GM21447 (cell line): ENCODE measurements at regions not wholly inside any gene's neighbourhood (a gene's known extent, or its start where the extent isn't known, plus 50 kb on each side); places are given as distances from the start of the nearest gene placed in this dataset.
A peak's percentile ranks its signal among the peaks of the same experiment; 100 is the strongest.
"Not testable (repeated sequence)": the region's sequence is repeated elsewhere in the genome, so short reads cannot be mapped to it uniquely, and the experiment has no call there.

ENCODE experiments used
- ATAC-seq: cut with Tn5 transposase; IDR thresholded peaks from one replicate; pipeline ENCODE4 v1.9.1; 2021; ENCODE audit not compliant: unreplicated experiment

GRCh38 chr11:19436932-19437331, 196.2 kb upstream of the E2F8 start:
- peak; percentile 31 for ATAC-seq

- no peak for ATAC-seq
These were observed 194.7 kb upstream of the E2F8 start for GRCh38 chr11:19435306-19435989.

- peak; percentile 26 for ATAC-seq
These were observed 193.0 kb upstream of the E2F8 start for GRCh38 chr11:19433791-19434190.

GRCh38 chr11:19433367-19433766, 192.6 kb upstream of the E2F8 start:
- peak; percentile 59 for ATAC-seq

- peak; percentile 49 for ATAC-seq
These were observed 191.8 kb upstream of the E2F8 start for GRCh38 chr11:19432370-19433061.

- no peak for ATAC-seq
These were observed 190.1 kb upstream of the E2F8 start for GRCh38 chr11:19430754-19431398.

- ATAC-seq = no peak
These were observed 189.6 kb upstream of the E2F8 start for GRCh38 chr11:19430346-19430745.

- no peak for ATAC-seq
These were observed 188.5 kb upstream of the E2F8 start for GRCh38 chr11:19429108-19429760.

- ATAC-seq = no peak
These were observed 187.7 kb upstream of the E2F8 start for GRCh38 chr11:19428206-19429002.

GRCh38 chr11:19426756-19427403, 186.1 kb upstream of the E2F8 start:
- ATAC-seq = no peak

- ATAC-seq = no peak
These were observed 185.4 kb upstream of the E2F8 start for GRCh38 chr11:19426011-19426755.

GRCh38 chr11:19422276-19422675, 181.5 kb upstream of the E2F8 start:
- ATAC-seq = no peak

GRCh38 chr11:19420868-19421533, 180.3 kb upstream of the E2F8 start:
- ATAC-seq = no peak

- no peak for ATAC-seq
These were observed 179.1 kb upstream of the E2F8 start for GRCh38 chr11:19419808-19420207.

- ATAC-seq = no peak
These were observed 178.4 kb upstream of the E2F8 start for GRCh38 chr11:19419021-19419750.

- no peak for ATAC-seq
These were observed 177.5 kb upstream of the E2F8 start for GRCh38 chr11:19418221-19418620.

- not testable (repeated sequence) for ATAC-seq
These were observed 171.3 kb upstream of the E2F8 start for GRCh38 chr11:19412070-19412469.

- peak; percentile 69 for ATAC-seq
These were observed 169.3 kb upstream of the E2F8 start for GRCh38 chr11:19410032-19410431.
